CD14-positive monocyte (primary cell): ENCODE measurements at regions not wholly inside any gene's neighbourhood (a gene's known extent, or its start where the extent isn't known, plus 50 kb on each side); places are given as distances from the start of the nearest gene placed in this dataset.

ENCODE experiments used
- DNase-seq, 3 donors: peaks; one replicate each; pipeline ENCODE4 v3.0.0-alpha.2; 2011 to 2022
- H2AFZ ChIP-seq: 2 replicates; pipeline ENCODE4 v1.6.0; 2012; ENCODE audit warnings: mild to moderate bottlenecking, low read depth, low read length, inconsistent platforms; ENCODE audit not compliant: insufficient read depth, poor library complexity, severe bottlenecking
- H3K27ac ChIP-seq, 2 donors: 1 replicate in 1 of 2; 2 replicates in 1 of 2; pipeline ENCODE4 v1.5.1; 2012 to 2013; ENCODE audit warnings: low read length in 2 of 2, control low read depth in 1 of 2, inconsistent platforms in 1 of 2, low read depth in 1 of 2, mild to moderate bottlenecking in 1 of 2
- H3K27me3 ChIP-seq, 2 donors: one replicate each; pipeline versions ENCODE4 v1.6.0 to v1.6.1; 2011 to 2013; ENCODE audit warnings: low read length in 2 of 2; ENCODE audit not compliant: control insufficient read depth in 2 of 2, insufficient read depth in 2 of 2
- H3K36me3 ChIP-seq, 2 donors: replicated peaks in 1 of 2; 1 replicate in 1 of 2; 2 replicates in 1 of 2; pipeline versions ENCODE4 v1.5.1 to v1.6.1; 2012 to 2013; ENCODE audit warnings: low read length in 2 of 2, control low read depth in 1 of 2, inconsistent platforms in 1 of 2, mild to moderate bottlenecking in 1 of 2; ENCODE audit not compliant: insufficient read depth in 2 of 2, control insufficient read depth in 1 of 2
- H3K4me1 ChIP-seq, 2 donors: 1 replicate in 1 of 2; 2 replicates in 1 of 2; pipeline versions ENCODE4 v1.5.1 to v1.6.1; 2012 to 2013; ENCODE audit warnings: low read length in 2 of 2, control low read depth in 1 of 2, inconsistent platforms in 1 of 2, mild to moderate bottlenecking in 1 of 2, moderate library complexity in 1 of 2; ENCODE audit not compliant: insufficient read depth in 2 of 2, control insufficient read depth in 1 of 2
- H3K4me2 ChIP-seq: replicated peaks from 2 replicates; pipeline ENCODE3; 2012; ENCODE audit warnings: low read length, moderate library complexity, mild to moderate bottlenecking; ENCODE audit not compliant: poor library complexity, severe bottlenecking; ENCODE audit errors: extremely low read depth
- H3K4me3 ChIP-seq, 3 experiments: fragments of 200-600 bp in 1 of 3; sonication (generic) in 1 of 3; replicated peaks in 1 of 3; 1 replicate in 2 of 3; 2 replicates in 1 of 3; pipeline ENCODE4 v1.5.1; 2011 to 2013; ENCODE audit warnings: low read length in 3 of 3, mild to moderate bottlenecking in 3 of 3, control low read depth in 2 of 3, low read depth in 2 of 3, inconsistent platforms in 1 of 3, moderate library complexity in 1 of 3
- H3K79me2 ChIP-seq: 2 replicates; pipeline ENCODE4 v1.6.0; 2012; ENCODE audit warnings: mild to moderate bottlenecking, control low read depth, inconsistent platforms, low read length, moderate library complexity; ENCODE audit not compliant: insufficient read depth
- H3K9ac ChIP-seq: 2 replicates; pipeline ENCODE4 v1.6.0; 2017; ENCODE audit warnings: low read length, mild to moderate bottlenecking; ENCODE audit not compliant: insufficient read depth, poor library complexity, severe bottlenecking
- H3K9me3 ChIP-seq, 2 donors: replicated peaks in 1 of 2; 1 replicate in 1 of 2; 2 replicates in 1 of 2; pipeline versions ENCODE4 v1.5.1 to v1.6.1; 2012 to 2013; ENCODE audit warnings: low read length in 2 of 2, control low read depth in 1 of 2; ENCODE audit not compliant: control insufficient read depth in 1 of 2, insufficient read depth in 1 of 2
- H4K20me1 ChIP-seq: 2 replicates; pipeline ENCODE4 v1.6.0; 2012; ENCODE audit warnings: mild to moderate bottlenecking, low read length, control low read depth, moderate library complexity; ENCODE audit not compliant: insufficient read depth
- H3K27ac Mint-ChIP-seq, 7 donors: one replicate each; pipeline ENCODE4 v1.8.0; 2020; ENCODE audit warnings: mild to moderate bottlenecking in 7 of 7, mixed read lengths in 7 of 7, moderate library complexity in 6 of 7, inconsistent platforms in 2 of 7
- H3K27me3 Mint-ChIP-seq, 3 donors: one replicate each; pipeline ENCODE4 v1.8.0; 2021 to 2022; ENCODE audit warnings: low read depth in 3 of 3, mild to moderate bottlenecking in 3 of 3, mixed read lengths in 3 of 3, moderate library complexity in 3 of 3, inconsistent platforms in 1 of 3
- H3K36me3 Mint-ChIP-seq, 2 donors: one replicate each; pipeline ENCODE4 v1.8.0; 2020; ENCODE audit warnings: mixed read lengths in 2 of 2, inconsistent platforms in 1 of 2, mild to moderate bottlenecking in 1 of 2
- H3K4me1 Mint-ChIP-seq: one replicate; pipeline ENCODE4 v1.8.0; 2020; ENCODE audit warnings: mild to moderate bottlenecking, mixed read lengths
- H3K4me3 Mint-ChIP-seq, 2 donors: one replicate each; pipeline ENCODE4 v1.8.0; 2020; ENCODE audit warnings: mild to moderate bottlenecking in 2 of 2, mixed read lengths in 2 of 2, moderate library complexity in 1 of 2
- H3K9me3 Mint-ChIP-seq, 7 donors: one replicate each; pipeline ENCODE4 v1.8.0; 2020 to 2022; ENCODE audit warnings: mixed read lengths in 7 of 7, mild to moderate bottlenecking in 6 of 7, moderate library complexity in 6 of 7, inconsistent platforms in 2 of 7
- WGBS: methylation state at CpG from one replicate; pipeline ENCODE4 v1.1.5; 2013; ENCODE audit warnings: missing lambda C conversion rate; ENCODE audit not compliant: insufficient coverage; 5-methylcytosine and 5-hydroxymethylcytosine counted together
- intact Hi-C, 2 donors: fragments of 100-400 bp; cut with micrococcal nuclease; formaldehyde crosslinking; loops; one replicate each; pipeline versions ENCODE4 v1.15.0 to v1.15.1; 2023
- TF ChIP-seq, protein P1 (sequence below): fragments of 200-600 bp; IDR thresholded peaks from one replicate; pipeline ENCODE4 v1.8.0; 2022; ENCODE audit warnings: antibody characterized with exemption, mild to moderate bottlenecking

DNA sequence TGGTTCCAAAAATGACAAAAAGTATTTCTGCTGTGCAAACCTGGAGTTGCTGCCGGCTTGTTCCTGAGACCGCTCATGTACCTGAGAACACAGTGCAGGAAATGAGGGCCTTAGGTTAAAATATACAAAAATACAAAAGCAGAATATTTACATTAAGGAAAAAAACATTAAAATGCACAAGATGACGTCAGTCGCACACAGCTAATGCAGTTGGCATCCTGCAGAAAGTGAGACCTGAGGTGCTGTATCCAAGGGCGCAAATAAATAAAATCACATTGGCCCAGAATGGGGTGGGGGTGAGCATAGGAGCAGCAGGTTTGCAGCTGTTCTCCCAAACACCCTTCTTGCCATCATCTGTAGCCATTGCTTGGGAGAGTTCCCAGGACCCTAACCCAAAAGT is 310.6 kb upstream of the BTBD3 start:
- Mint-ChIP-seq H3K9me3 (peaks cover 3 to 26% (median 19%) of the 10 kb centered on the region in 7 donors), H3K27me3 (peaks cover 0 to 1% (median 0%) of the 10 kb centered on the region in 3 donors), H3K4me1 (no peaks in the 10 kb centered on the region), H3K36me3 (no peaks in the 10 kb centered on the region), H3K4me3 (no peak overlapping the region), H3K27ac (no peak overlapping the region)
- Histone ChIP-seq H3K79me2 (no peaks in the 10 kb centered on the region), H3K27me3 (no peaks in the 10 kb centered on the region), H3K4me3 (no peak overlapping the region), H3K9me3 (peaks cover 22 to 25% of the 10 kb centered on the region in 2 donors), H3K9ac (no peak overlapping the region), H3K36me3 (no peaks in the 10 kb centered on the region), H3K4me2 (no peak overlapping the region), H3K4me1 (no peaks in the 10 kb centered on the region), H2AFZ (no peak overlapping the region), H4K20me1 (no peaks in the 10 kb centered on the region), H3K27ac (no peak overlapping the region)
- 100% methylated on average over 1 of the region's 5 CpGs for WGBS
- intact Hi-C loops: no loop called here
- TF ChIP-seq, protein P1, sequence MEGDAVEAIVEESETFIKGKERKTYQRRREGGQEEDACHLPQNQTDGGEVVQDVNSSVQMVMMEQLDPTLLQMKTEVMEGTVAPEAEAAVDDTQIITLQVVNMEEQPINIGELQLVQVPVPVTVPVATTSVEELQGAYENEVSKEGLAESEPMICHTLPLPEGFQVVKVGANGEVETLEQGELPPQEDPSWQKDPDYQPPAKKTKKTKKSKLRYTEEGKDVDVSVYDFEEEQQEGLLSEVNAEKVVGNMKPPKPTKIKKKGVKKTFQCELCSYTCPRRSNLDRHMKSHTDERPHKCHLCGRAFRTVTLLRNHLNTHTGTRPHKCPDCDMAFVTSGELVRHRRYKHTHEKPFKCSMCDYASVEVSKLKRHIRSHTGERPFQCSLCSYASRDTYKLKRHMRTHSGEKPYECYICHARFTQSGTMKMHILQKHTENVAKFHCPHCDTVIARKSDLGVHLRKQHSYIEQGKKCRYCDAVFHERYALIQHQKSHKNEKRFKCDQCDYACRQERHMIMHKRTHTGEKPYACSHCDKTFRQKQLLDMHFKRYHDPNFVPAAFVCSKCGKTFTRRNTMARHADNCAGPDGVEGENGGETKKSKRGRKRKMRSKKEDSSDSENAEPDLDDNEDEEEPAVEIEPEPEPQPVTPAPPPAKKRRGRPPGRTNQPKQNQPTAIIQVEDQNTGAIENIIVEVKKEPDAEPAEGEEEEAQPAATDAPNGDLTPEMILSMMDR: no peak
- no peak for DNase-seq

DNA sequence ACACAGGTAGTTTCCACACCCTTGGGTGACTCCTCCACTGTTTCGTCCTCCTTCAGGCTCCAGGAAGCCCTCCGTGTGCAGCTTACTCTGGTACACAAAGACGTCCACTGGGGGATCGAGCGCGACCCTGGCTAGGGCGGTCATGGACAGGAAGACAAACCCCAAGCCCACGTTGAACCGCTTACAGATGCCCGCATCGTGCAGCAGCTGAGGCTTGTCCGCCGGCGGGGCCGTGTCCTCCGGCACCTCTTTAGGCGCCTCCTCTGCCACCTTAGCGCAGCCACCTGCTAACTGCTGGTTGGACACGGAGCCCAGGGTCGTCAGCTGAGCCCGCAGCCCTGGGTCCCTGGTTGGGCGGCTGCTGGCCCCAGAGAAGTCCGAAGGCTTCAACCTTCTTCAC is 309.0 kb upstream of the BTBD3 start:
- Histone ChIP-seq H3K4me2 (no peak overlapping the region), H3K9ac (no peak overlapping the region), H3K36me3 (no peaks in the 10 kb centered on the region), H3K79me2 (no peaks in the 10 kb centered on the region), H2AFZ (no peak overlapping the region), H3K4me3 (no peak overlapping the region), H3K27me3 (no peaks in the 10 kb centered on the region), H4K20me1 (no peaks in the 10 kb centered on the region), H3K9me3 (peaks cover 22 to 25% of the 10 kb centered on the region in 2 donors), H3K27ac (no peak overlapping the region), H3K4me1 (no peaks in the 10 kb centered on the region)
- H3K4me1 Mint-ChIP-seq: no peaks in the 10 kb centered on the region
- intact Hi-C loops: no loop called here
- H3K27ac Mint-ChIP-seq: no peak overlapping the region
- H3K36me3 Mint-ChIP-seq: no peaks in the 10 kb centered on the region
- no peak for DNase-seq
- TF ChIP-seq, protein P1: no peak
- 98% methylated on average over 20 of the region's 23 CpGs for WGBS
- no peak overlapping the region for H3K4me3 Mint-ChIP-seq
- H3K27me3 Mint-ChIP-seq: peaks cover 0 to 1% (median 0%) of the 10 kb centered on the region in 3 donors
- H3K9me3 Mint-ChIP-seq: peaks cover 3 to 26% (median 19%) of the 10 kb centered on the region in 7 donors
